ENCODE measurements at regions not wholly inside any gene's neighbourhood (a gene's known extent, or its start where the extent isn't known, plus 50 kb on each side); places are given as distances from the start of the nearest gene placed in this dataset.

DNA sequence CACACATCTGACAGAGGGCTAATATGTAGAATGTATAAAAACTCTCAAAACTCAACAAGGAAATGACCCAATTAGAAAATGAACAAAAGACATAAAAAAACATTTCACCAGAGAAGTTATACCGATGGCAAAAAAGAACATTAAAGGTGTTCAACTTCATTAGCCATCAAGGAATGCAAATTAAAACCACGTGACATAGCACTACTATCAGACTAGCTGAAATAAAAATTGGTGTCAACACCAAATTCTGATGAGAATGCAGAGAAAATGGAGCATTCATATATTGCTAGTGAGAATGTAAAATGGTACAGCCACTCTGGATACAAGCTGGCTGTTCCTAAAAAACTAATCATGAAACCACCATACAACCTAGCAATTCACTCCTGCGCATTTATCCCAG, 128.0 kb downstream of the INSIG2 start:
- WGBS, 4 donors, result 72 to 89% (median 81%) methylated on average over 3 of the region's 3 CpGs
- Histone ChIP-seq H3K4me3 (no peak overlapping the region), H3K9me3 (peaks cover 0 to 8% (median 0%) of the 10 kb centered on the region in 12 donors), H3K27me3 (peaks cover under 1 to 82% (median 43%) of the 10 kb centered on the region in 9 donors), H3K27ac (no peak overlapping the region), H3K4me1 (no peaks in the 10 kb centered on the region), H3K36me3 (no peaks in the 10 kb centered on the region)
- intact Hi-C loops (cut with DNase I), result no loop called here
- DNase-seq, result no peak
- TF ChIP-seq, protein P1, sequence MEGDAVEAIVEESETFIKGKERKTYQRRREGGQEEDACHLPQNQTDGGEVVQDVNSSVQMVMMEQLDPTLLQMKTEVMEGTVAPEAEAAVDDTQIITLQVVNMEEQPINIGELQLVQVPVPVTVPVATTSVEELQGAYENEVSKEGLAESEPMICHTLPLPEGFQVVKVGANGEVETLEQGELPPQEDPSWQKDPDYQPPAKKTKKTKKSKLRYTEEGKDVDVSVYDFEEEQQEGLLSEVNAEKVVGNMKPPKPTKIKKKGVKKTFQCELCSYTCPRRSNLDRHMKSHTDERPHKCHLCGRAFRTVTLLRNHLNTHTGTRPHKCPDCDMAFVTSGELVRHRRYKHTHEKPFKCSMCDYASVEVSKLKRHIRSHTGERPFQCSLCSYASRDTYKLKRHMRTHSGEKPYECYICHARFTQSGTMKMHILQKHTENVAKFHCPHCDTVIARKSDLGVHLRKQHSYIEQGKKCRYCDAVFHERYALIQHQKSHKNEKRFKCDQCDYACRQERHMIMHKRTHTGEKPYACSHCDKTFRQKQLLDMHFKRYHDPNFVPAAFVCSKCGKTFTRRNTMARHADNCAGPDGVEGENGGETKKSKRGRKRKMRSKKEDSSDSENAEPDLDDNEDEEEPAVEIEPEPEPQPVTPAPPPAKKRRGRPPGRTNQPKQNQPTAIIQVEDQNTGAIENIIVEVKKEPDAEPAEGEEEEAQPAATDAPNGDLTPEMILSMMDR (IDR thresholded peaks at IDR 0.05), result no peak
- TF ChIP-seq POLR2A (IDR thresholded peaks at IDR 0.05), result no peak
- no peak for ATAC-seq

DNA sequence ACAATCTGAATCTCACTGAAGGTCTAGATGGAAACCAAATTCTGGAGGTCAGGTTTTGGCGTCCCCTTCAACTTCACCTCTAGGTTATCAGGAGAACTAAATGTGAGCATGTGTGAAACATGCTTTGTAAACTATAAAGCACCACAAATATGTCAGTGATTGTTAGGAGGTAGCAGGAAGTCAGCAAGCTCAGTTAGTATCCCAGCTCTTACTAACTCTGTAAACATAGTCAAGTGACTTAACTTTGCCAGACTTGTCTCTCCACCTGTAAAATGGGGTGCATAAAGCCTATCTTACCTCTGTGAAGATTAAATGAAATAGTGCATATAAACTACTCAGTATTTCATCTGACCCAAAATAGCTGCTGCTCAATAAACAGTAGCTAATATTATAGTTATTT, 121.5 kb downstream of the INSIG2 start:
- Histone ChIP-seq H3K9me3 (peaks cover 0 to 6% (median 0%) of the 10 kb centered on the region in 12 donors), H3K27me3 (peaks cover 0 to 75% (median 21%) of the 10 kb centered on the region in 9 donors), H3K4me3 (no peak overlapping the region), H3K36me3 (no peaks in the 10 kb centered on the region), H3K4me1 (no peaks in the 10 kb centered on the region), H3K27ac (no peak overlapping the region)
- DNase-seq, result no peak
- WGBS, 4 donors, result 71 to 84% (median 79%) methylated on average over 1 of the region's 1 CpG
- ATAC-seq, result no peak
- TF ChIP-seq, protein P1 (IDR thresholded peaks at IDR 0.05), result no peak
- no peak for TF ChIP-seq POLR2A (IDR thresholded peaks at IDR 0.05)
- intact Hi-C loops (cut with DNase I), result loop anchor here in 3 of 10 donors (5.0 to 10.0 kb wide), 3 partner anchors 165 to 655 kb away; no protein-coding TSS in a partner anchor

DNA sequence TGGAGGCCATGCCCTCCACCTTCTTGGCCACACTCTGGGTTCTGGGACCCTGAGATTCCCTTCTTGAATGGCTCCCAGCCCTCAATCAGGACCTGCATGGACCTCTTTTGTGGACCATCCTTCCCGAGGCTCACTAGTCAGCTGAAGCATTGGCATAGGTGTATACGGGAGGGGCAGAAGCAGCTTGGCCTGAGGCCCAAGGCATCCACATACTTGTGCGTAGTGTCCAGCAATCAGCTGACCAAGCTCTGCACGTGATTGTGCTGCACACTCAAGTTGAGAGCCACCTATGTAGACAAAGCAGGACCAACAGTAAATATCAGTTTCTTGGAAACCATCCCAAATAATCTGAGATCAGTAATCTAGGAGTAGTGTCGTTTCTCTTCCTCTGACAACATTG, 119.6 kb downstream of the INSIG2 start:
- Histone ChIP-seq H3K9me3 (no peaks in the 10 kb centered on the region), H3K4me3 (no peak overlapping the region), H3K27me3 (peaks cover 0 to 69% (median 13%) of the 10 kb centered on the region in 9 donors), H3K4me1 (no peaks in the 10 kb centered on the region), H3K27ac (no peak overlapping the region), H3K36me3 (no peaks in the 10 kb centered on the region)
- intact Hi-C loops (cut with DNase I), result loop anchor here in 3 of 10 donors (5.0 to 10.0 kb wide), 3 partner anchors 163 to 657 kb away; no protein-coding TSS in a partner anchor
- ATAC-seq (no peak), DNase-seq (no peak)
- no peak for TF ChIP-seq POLR2A (IDR thresholded peaks at IDR 0.05)
- TF ChIP-seq, protein P1 (IDR thresholded peaks at IDR 0.05), result no peak
- 51 to 70% (median 65%) methylated on average over 5 of the region's 5 CpGs for WGBS, 4 donors

DNA sequence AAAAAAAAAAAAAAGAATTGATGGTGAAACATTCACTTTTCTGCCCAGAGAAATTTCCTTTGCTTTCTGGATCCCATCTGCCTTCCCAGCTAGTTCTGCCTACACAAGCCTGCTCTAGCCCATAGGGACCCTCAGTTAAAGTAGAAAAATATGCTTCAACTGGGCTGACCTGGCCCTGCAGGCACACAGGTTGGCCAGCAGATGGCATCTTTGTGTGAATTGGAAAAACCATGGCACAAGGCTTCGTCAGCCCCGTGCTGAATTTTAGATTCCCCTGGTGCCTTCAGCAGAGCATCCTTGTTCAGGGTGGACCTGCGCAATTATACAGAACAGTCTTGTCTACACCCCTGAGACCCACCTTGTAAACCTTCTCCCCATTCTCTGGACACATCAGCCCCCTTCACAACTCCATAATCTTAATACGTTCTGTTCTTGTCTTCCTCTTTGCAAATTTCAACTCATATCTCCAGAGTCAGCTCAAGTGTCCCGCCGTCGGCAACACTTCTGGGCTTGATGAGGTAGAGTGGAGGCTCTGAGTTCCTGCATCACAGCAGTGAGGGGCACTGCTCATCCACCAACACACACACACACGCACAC, 114.5 kb downstream of the INSIG2 start:
- no peaks in the 10 kb centered on the region for H3K4me1 ChIP-seq
- ATAC-seq, result peak in 3 of 4 donors; percentile 26 to 56 (median 46)
- intact Hi-C loops (cut with DNase I), result loop anchor here in 2 of 10 donors (10.0 kb wide), 2 partner anchors 158 to 662 kb away; no protein-coding TSS in a partner anchor

More for the DNA sequence above, 114.5 kb downstream of the INSIG2 start:
- Histone ChIP-seq H3K4me3 (no peak overlapping the region), H3K27ac (no peak overlapping the region), H3K9me3 (no peaks in the 10 kb centered on the region), H3K36me3 (no peaks in the 10 kb centered on the region), H3K27me3 (peaks cover 0 to 49% (median 6%) of the 10 kb centered on the region in 9 donors)
- DNase-seq, result no peak
- TF ChIP-seq, protein P1 (IDR thresholded peaks at IDR 0.05), result peak; percentile 50 to 84 (median 64)
- TF ChIP-seq POLR2A (IDR thresholded peaks at IDR 0.05), result no peak
- WGBS, 4 donors, result 28 to 41% (median 34%) methylated on average over 8 of the region's 8 CpGs
